Endothelial cell of umbilical vein (primary cell): ENCODE measurements at regions not wholly inside any gene's neighbourhood (a gene's known extent, or its start where the extent isn't known, plus 50 kb on each side); places are given as distances from the start of the nearest gene placed in this dataset.
A peak's percentile ranks its signal among the peaks of the same experiment; 100 is the strongest.

Experiments
- BruUV-seq: library from RNA; stranded (reverse); fragments of 400-500 nt; replicated peaks from 2 replicates; lab custom pipeline; 2021; lab: Mats Ljungman, UMichigan
- CTCF ChIA-PET: fragments of 300-600, 350-600 bp; sonication (Branson Sonifier 250); formaldehyde crosslinking; loops from one replicate; lab custom pipeline; 2021; ENCODE audit warnings: antibody characterized with exemption, inconsistent platforms; lab: Charles Lee
- POLR2A ChIA-PET: fragments of 300-600, 350-600 bp; sonication (Branson Sonifier 250); formaldehyde crosslinking; loops from one replicate; lab custom pipeline; 2021; ENCODE audit warnings: antibody characterized with exemption, inconsistent platforms; lab: Charles Lee
- DNase-seq: peaks from one replicate; pipeline ENCODE4 v3.0.0-alpha.2; 2011; ENCODE audit warnings: low read depth, low spot score
- FAIRE-seq: peaks from 2 replicates; lab custom pipeline; 2011; peaks lifted over from hg19 to GRCh38; lab: Jason Lieb, UNC
- H2AFZ ChIP-seq: 2 replicates; pipeline ENCODE4 v1.6.0; 2012; ENCODE audit warnings: low read depth, low read length, control low read depth, inconsistent platforms
- H3K27ac ChIP-seq: 2 replicates; pipeline ENCODE4 v1.5.1; 2011; ENCODE audit warnings: low read depth, mild to moderate bottlenecking, control low read depth, low read length, moderate library complexity; ENCODE audit not compliant: insufficient read depth
- H3K27me3 ChIP-seq, 2 experiments: 2 replicates each; pipeline versions ENCODE4 v1.6.0 to v1.6.1; 2011; ENCODE audit warnings: low read length in 2 of 2, mixed read lengths in 1 of 2; ENCODE audit not compliant: control insufficient read depth in 2 of 2, insufficient read depth in 2 of 2
- H3K36me3 ChIP-seq, 2 experiments: 2 replicates in 1 of 2; 3 replicates in 1 of 2; pipeline ENCODE4 v1.5.1; 2011; ENCODE audit warnings: low read length in 2 of 2, mild to moderate bottlenecking in 1 of 2, moderate library complexity in 1 of 2; ENCODE audit not compliant: control insufficient read depth in 2 of 2, insufficient read depth in 2 of 2; ENCODE audit errors: extremely low read depth in 1 of 2
- H3K4me1 ChIP-seq: 3 replicates; pipeline ENCODE4 v1.5.1; 2011; ENCODE audit warnings: mild to moderate bottlenecking, low read length; ENCODE audit not compliant: control insufficient read depth, insufficient read depth; ENCODE audit errors: extremely low read depth
- H3K4me2 ChIP-seq: 2 replicates; pipeline ENCODE4 v1.6.1; 2011; ENCODE audit warnings: low read length, control low read depth, mixed read lengths; ENCODE audit not compliant: insufficient read depth
- H3K4me3 ChIP-seq, 3 experiments: fragments of 200-600 bp in 1 of 3; sonication (generic), shearing (Covaris generic) in 1 of 3; replicated peaks in 1 of 3; 2 replicates each; pipeline ENCODE4 v1.5.1; 2011 to 2016; ENCODE audit warnings: control low read depth in 3 of 3, low read length in 3 of 3, mild to moderate bottlenecking in 2 of 3, inconsistent platforms in 1 of 3, low read depth in 1 of 3, moderate library complexity in 1 of 3; ENCODE audit not compliant: insufficient read depth in 1 of 3
- H3K79me2 ChIP-seq: 2 replicates; pipeline ENCODE4 v1.6.0; 2012; ENCODE audit warnings: low read length, inconsistent platforms; ENCODE audit not compliant: control insufficient read depth, insufficient read depth
- H3K9ac ChIP-seq: replicated peaks from 2 replicates; pipeline ENCODE3; 2011; ENCODE audit warnings: low read length, control low read depth; ENCODE audit not compliant: insufficient read depth; ENCODE audit errors: extremely low read depth
- H3K9me1 ChIP-seq: replicated peaks from 3 replicates; pipeline ENCODE4 v1.6.0; 2011; ENCODE audit warnings: mild to moderate bottlenecking, low read length; ENCODE audit not compliant: control insufficient read depth, insufficient read depth; ENCODE audit errors: extremely low read depth
- H3K9me3 ChIP-seq: replicated peaks from 2 replicates; pipeline ENCODE4 v1.5.1; 2012; ENCODE audit warnings: low read length, inconsistent platforms; ENCODE audit not compliant: control insufficient read depth, insufficient read depth
- H4K20me1 ChIP-seq: replicated peaks from 2 replicates; pipeline ENCODE3; 2011; ENCODE audit warnings: mild to moderate bottlenecking, low read length; ENCODE audit not compliant: control insufficient read depth, insufficient read depth; ENCODE audit errors: extremely low read depth
- FOS ChIP-seq: IDR thresholded peaks from 2 replicates; pipeline ENCODE4 v1.6.1; 2011; ENCODE audit warnings: mild to moderate bottlenecking, low read length, moderate library complexity, borderline replicate concordance; ENCODE audit not compliant: insufficient read depth
- GATA2 ChIP-seq: IDR thresholded peaks from 2 replicates; pipeline ENCODE4 v1.7.0; 2011; ENCODE audit warnings: low read depth, mild to moderate bottlenecking, moderate library complexity, mixed read lengths, low read length; ENCODE audit not compliant: insufficient read length, insufficient read depth
- JUN ChIP-seq: IDR thresholded peaks from 2 replicates; pipeline ENCODE4 v1.6.1; 2011; ENCODE audit warnings: borderline replicate concordance, low read depth; ENCODE audit not compliant: insufficient read length, insufficient read depth
- dilution Hi-C: fragments of 300-500 bp; cut with MboI; formaldehyde crosslinking; loops from one replicate; pipeline ENCODE4 v1.15.0; 2019; ENCODE audit warnings: low sequenced_read_pairs; ENCODE audit not compliant: extremely low pct_ligation_motif_present
- intact Hi-C: fragments of 100-400 bp; cut with micrococcal nuclease; formaldehyde crosslinking; loops from one replicate; pipeline ENCODE4 v1.10.0; 2022
- TF ChIP-seq, protein P1 (sequence below): IDR thresholded peaks from 2 replicates; pipeline ENCODE4 v1.6.1; 2011; ENCODE audit not compliant: insufficient read depth, insufficient read length
- TF ChIP-seq, protein P2 (sequence below), 2 donors: IDR thresholded peaks; 1 replicate in 1 of 2; 2 replicates in 1 of 2; pipeline ENCODE4 v1.5.1; 2011; ENCODE audit warnings: low read length in 2 of 2, mild to moderate bottlenecking in 2 of 2, moderate library complexity in 2 of 2, control low read depth in 1 of 2, inconsistent platforms in 1 of 2, low read depth in 1 of 2; ENCODE audit not compliant: insufficient read depth in 1 of 2; ENCODE audit errors: extremely low read depth in 1 of 2

DNA sequence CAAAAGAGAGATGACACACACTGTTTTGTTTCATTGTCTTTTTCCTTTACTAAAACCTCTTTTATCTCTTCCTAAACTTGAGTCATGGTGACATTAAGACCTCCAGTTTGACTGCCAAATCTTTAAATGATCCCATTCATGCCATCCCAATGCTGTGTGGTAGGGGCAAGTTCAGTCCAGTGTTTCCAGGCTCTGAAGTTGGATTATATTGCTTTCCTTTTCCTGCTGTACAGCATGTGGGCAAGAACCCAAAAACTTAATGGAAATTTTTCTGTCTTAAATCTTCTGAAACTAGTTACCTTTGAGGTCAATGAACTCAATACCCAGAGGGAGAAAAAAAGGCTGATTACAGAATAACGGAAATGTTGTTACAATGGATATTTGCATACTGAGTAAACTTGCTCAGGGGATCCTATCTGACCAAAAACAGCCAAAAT lies 187.1 kb upstream of the FAR2 start:
- ChIA-PET CTCF (interaction anchor here (1.0 kb wide), 1 partner anchor 16 kb away, joined by 3 read pairs; no protein-coding TSS in a partner anchor), POLR2A (no interaction called here)
- DNase-seq: peak; percentile 96
- no peaks in the 10 kb centered on the region for H3K9me3 ChIP-seq
- H3K4me1 ChIP-seq: peaks cover 44% of the 10 kb centered on the region
- intact Hi-C loops (loop anchor here (2.0 to 10.0 kb wide), 8 partner anchors 89 to 1227 kb away; partner anchors contain the start of gene CCDC91), dilution Hi-C loops (no loop called here)
- peak overlapping the region; percentile 28 for H2AFZ ChIP-seq
- peak overlapping the region; percentile 72 for H3K4me2 ChIP-seq
- no TSS peak for BruUV-seq
- no peaks in the 10 kb centered on the region for H3K27me3 ChIP-seq
- peak overlapping the region; percentile 16 for H3K9ac ChIP-seq
- FAIRE-seq: peak; percentile 76
- no peaks in the 10 kb centered on the region for H3K36me3 ChIP-seq
- peak overlapping the region; percentile 44 for H3K27ac ChIP-seq
- no peaks in the 10 kb centered on the region for H3K9me1 ChIP-seq
- no peaks in the 10 kb centered on the region for H3K79me2 ChIP-seq
- H4K20me1 ChIP-seq: no peaks in the 10 kb centered on the region
- H3K4me3 ChIP-seq: no peak overlapping the region
- TF ChIP-seq JUN: peak; percentile 13
- TF ChIP-seq, protein P1, sequence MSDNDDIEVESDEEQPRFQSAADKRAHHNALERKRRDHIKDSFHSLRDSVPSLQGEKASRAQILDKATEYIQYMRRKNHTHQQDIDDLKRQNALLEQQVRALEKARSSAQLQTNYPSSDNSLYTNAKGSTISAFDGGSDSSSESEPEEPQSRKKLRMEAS: no peak
- TF ChIP-seq GATA2: peak; percentile 72
- TF ChIP-seq, protein P2, sequence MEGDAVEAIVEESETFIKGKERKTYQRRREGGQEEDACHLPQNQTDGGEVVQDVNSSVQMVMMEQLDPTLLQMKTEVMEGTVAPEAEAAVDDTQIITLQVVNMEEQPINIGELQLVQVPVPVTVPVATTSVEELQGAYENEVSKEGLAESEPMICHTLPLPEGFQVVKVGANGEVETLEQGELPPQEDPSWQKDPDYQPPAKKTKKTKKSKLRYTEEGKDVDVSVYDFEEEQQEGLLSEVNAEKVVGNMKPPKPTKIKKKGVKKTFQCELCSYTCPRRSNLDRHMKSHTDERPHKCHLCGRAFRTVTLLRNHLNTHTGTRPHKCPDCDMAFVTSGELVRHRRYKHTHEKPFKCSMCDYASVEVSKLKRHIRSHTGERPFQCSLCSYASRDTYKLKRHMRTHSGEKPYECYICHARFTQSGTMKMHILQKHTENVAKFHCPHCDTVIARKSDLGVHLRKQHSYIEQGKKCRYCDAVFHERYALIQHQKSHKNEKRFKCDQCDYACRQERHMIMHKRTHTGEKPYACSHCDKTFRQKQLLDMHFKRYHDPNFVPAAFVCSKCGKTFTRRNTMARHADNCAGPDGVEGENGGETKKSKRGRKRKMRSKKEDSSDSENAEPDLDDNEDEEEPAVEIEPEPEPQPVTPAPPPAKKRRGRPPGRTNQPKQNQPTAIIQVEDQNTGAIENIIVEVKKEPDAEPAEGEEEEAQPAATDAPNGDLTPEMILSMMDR (IDR thresholded peaks at IDR 0.05; ENCODE audit: extremely low read depth in 1 of 2, insufficient read depth in 1 of 2, low read depth in 1 of 2, low read length in 2 of 2): no peak
- peak; percentile 61 for TF ChIP-seq FOS
